GM23338 (cell line): ENCODE measurements at regions not wholly inside any gene's neighbourhood (a gene's known extent, or its start where the extent isn't known, plus 50 kb on each side); places are given as distances from the start of the nearest gene placed in this dataset.

ENCODE experiments used
- ATAC-seq: fragments of 200-7000 bp; cut with Tn5 transposase; 3 replicates; pipeline ENCODE4 v1.9.1; 2020
- DNase-seq: peaks from one replicate; pipeline ENCODE4 v3.0.0-alpha.2; 2015; ENCODE audit warnings: low spot score
- H2AFZ ChIP-seq: fragments of 200-600 bp; sonication (generic); 2 replicates; pipeline ENCODE4 v1.8.0; 2016; ENCODE audit warnings: antibody characterized with exemption, mild to moderate bottlenecking, moderate library complexity
- H3F3A ChIP-seq: fragments of 200-600 bp; sonication (generic); replicated peaks from 2 replicates; pipeline ENCODE4 v1.8.0; 2017; ENCODE audit warnings: antibody characterized with exemption, mixed run types, low read depth
- H3K27ac ChIP-seq: fragments of 200-600 bp; sonication (generic); 2 replicates; pipeline ENCODE4 v1.6.1; 2016; ENCODE audit warnings: low read depth
- H3K27me3 ChIP-seq: fragments of 200-600 bp; sonication (generic); 2 replicates; pipeline ENCODE4 v1.8.0; 2016; ENCODE audit warnings: mild to moderate bottlenecking, mixed run types, moderate library complexity; ENCODE audit not compliant: insufficient read depth
- H3K36me3 ChIP-seq: fragments of 200-600 bp; sonication (generic); 2 replicates; pipeline ENCODE4 v1.8.0; 2016; ENCODE audit warnings: mild to moderate bottlenecking; ENCODE audit not compliant: insufficient read depth
- H3K4me1 ChIP-seq: fragments of 200-600 bp; sonication (generic); 2 replicates; pipeline ENCODE4 v1.8.0; 2016; ENCODE audit warnings: mild to moderate bottlenecking, moderate library complexity; ENCODE audit not compliant: insufficient read depth
- H3K4me2 ChIP-seq: fragments of 200-600 bp; sonication (generic); 2 replicates; pipeline ENCODE4 v1.7.1; 2017; ENCODE audit warnings: mixed run types
- H3K4me3 ChIP-seq: fragments of 200-600 bp; sonication (generic); 2 replicates; pipeline ENCODE4 v1.6.1; 2016; ENCODE audit warnings: mixed run types
- H3K79me2 ChIP-seq: fragments of 200-600 bp; sonication (generic); replicated peaks from 2 replicates; pipeline ENCODE4 v1.8.0; 2017; ENCODE audit warnings: mild to moderate bottlenecking; ENCODE audit not compliant: insufficient read depth
- H3K9me2 ChIP-seq: fragments of 200-600 bp; sonication (generic); 2 replicates; pipeline ENCODE4 v1.8.0; 2017; ENCODE audit not compliant: insufficient read depth
- H4K20me1 ChIP-seq: fragments of 200-600 bp; sonication (generic); replicated peaks from 2 replicates; pipeline ENCODE4 v1.8.0; 2017; ENCODE audit warnings: mild to moderate bottlenecking; ENCODE audit not compliant: insufficient read depth
- H3K27ac Mint-ChIP-seq: 2 replicates; pipeline ENCODE4 v1.8.0; 2020; ENCODE audit warnings: inconsistent platforms, mild to moderate bottlenecking, moderate library complexity, mixed read lengths
- H3K27me3 Mint-ChIP-seq: 3 replicates; pipeline ENCODE4 v1.8.0; 2022; ENCODE audit warnings: low read depth, mild to moderate bottlenecking, moderate library complexity, mixed read lengths, inconsistent platforms; ENCODE audit not compliant: insufficient read depth, poor library complexity
- H3K36me3 Mint-ChIP-seq: 3 replicates; pipeline ENCODE4 v1.8.0; 2021; ENCODE audit warnings: low read depth, mild to moderate bottlenecking, inconsistent platforms, moderate library complexity, mixed read lengths
- H3K4me1 Mint-ChIP-seq: 3 replicates; pipeline ENCODE4 v1.8.0; 2020; ENCODE audit warnings: mild to moderate bottlenecking, inconsistent platforms, mixed read lengths
- H3K4me3 Mint-ChIP-seq: 3 replicates; pipeline ENCODE4 v1.8.0; 2021; ENCODE audit warnings: moderate library complexity, mild to moderate bottlenecking, inconsistent platforms, mixed read lengths
- H3K9me3 Mint-ChIP-seq: 3 replicates; pipeline ENCODE4 v1.8.0; 2020; ENCODE audit warnings: moderate library complexity, mild to moderate bottlenecking, inconsistent platforms, mixed read lengths
- CTCF ChIP-seq, 2 experiments: fragments of 200-600 bp in 1 of 2; sonication (generic) in 1 of 2; conservative IDR thresholded peaks; 2 replicates each; pipeline versions ENCODE4 v1.5.1 to v1.6.1; 2016 to 2017; ENCODE audit warnings: antibody characterized with exemption in 2 of 2, low read depth in 2 of 2, mild to moderate bottlenecking in 2 of 2, moderate library complexity in 1 of 2
- POLR2AphosphoS5 ChIP-seq: IDR thresholded peaks from 2 replicates; pipeline ENCODE4 v1.6.1; 2016; ENCODE audit warnings: antibody characterized with exemption, low read depth
- STAT1 ChIP-seq: IDR thresholded peaks from one replicate; pipeline ENCODE4 v1.6.1; 2016; ENCODE audit warnings: antibody characterized with exemption; ENCODE audit not compliant: unreplicated experiment
- TF ChIP-seq, protein P1 (sequence below): IDR thresholded peaks from 2 replicates; pipeline ENCODE4 v1.6.1; 2016; ENCODE audit warnings: antibody characterized with exemption

GRCh38 chr4:81352446-81352835 is 119.3 kb downstream of the RASGEF1B start:
- no peak for TF ChIP-seq CTCF (conservative IDR thresholded peaks at IDR 0.05; ENCODE audit: low read depth in 2 of 2)
- Histone ChIP-seq H3K36me3 (no peaks in the 10 kb centered on the region), H3K9me2 (no peaks in the 10 kb centered on the region), H3F3A (no peaks in the 10 kb centered on the region), H3K27me3 (no peaks in the 10 kb centered on the region), H2AFZ (no peak overlapping the region; the same call in 1 of the 2 replicates), H3K79me2 (no peaks in the 10 kb centered on the region), H3K4me3 (no peak overlapping the region), H3K27ac (no peak overlapping the region), H3K4me2 (no peak overlapping the region), H3K4me1 (no peaks in the 10 kb centered on the region), H4K20me1 (no peaks in the 10 kb centered on the region)
- peaks cover 5% of the 10 kb centered on the region; the same call in 2 of the 3 replicates for H3K4me1 Mint-ChIP-seq
- H3K27me3 Mint-ChIP-seq, result no peaks in the 10 kb centered on the region
- ATAC-seq (no peak), DNase-seq (no peak)
- no peak overlapping the region for H3K4me3 Mint-ChIP-seq
- H3K27ac Mint-ChIP-seq, result no peak overlapping the region
- no peaks in the 10 kb centered on the region for H3K36me3 Mint-ChIP-seq
- H3K9me3 Mint-ChIP-seq, result no peaks in the 10 kb centered on the region

DNA sequence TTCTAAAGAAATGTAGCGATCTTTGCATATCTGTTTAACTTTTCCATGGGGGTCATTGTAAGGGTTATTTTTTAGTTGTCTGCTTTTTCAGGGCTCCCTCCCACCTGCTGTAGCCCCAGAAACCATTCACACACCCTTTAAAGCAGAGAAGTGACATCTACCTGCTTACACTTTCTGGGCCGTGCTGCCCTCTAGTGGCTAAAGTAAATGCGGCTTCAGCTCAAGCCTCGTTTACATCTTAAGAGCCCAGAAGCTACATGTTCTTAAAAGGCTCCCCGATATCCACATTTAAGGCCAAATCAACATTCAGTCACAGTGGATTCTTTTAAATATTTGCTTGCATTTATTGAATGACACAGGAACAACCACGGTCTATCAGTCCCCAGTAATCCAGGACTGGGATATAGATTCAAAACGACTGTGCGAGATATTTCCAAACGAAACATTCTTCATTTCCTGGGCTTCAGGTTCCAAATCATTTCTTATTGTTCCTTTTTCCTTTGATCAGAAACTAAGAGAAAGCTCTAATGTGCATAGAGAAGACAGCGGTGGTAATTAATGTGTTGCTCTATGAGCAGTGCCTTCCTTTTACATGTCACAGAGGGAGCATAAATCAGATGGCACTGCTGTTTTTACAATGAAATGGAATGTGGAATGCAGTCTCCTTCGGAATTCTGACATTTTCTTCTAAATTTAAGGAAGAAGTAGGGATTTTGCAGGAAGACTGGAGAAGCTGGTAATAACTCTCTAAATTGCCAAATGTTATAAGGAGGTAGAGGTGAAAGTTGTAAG is 119.9 kb downstream of the RASGEF1B start:
- Mint-ChIP-seq H3K36me3 (no peaks in the 10 kb centered on the region), H3K4me3 (no peak overlapping the region), H3K27me3 (no peaks in the 10 kb centered on the region), H3K9me3 (no peaks in the 10 kb centered on the region), H3K4me1 (peaks cover 5% of the 10 kb centered on the region; the same call in 2 of the 3 replicates), H3K27ac (no peak overlapping the region)
- Histone ChIP-seq H3K4me3 (no peak overlapping the region), H4K20me1 (no peaks in the 10 kb centered on the region), H3K27ac (no peak overlapping the region), H3K4me1 (no peaks in the 10 kb centered on the region), H3K36me3 (no peaks in the 10 kb centered on the region), H3F3A (no peaks in the 10 kb centered on the region), H3K4me2 (no peak overlapping the region), H3K79me2 (no peaks in the 10 kb centered on the region), H3K27me3 (no peaks in the 10 kb centered on the region), H3K9me2 (no peaks in the 10 kb centered on the region), H2AFZ (no peak overlapping the region; the same call in 1 of the 2 replicates)
- ATAC-seq (peak; percentile 98), DNase-seq (peak; percentile 94)
- TF ChIP-seq CTCF (conservative IDR thresholded peaks at IDR 0.05; ENCODE audit: low read depth in 2 of 2) (peak; percentile 95 to 99), STAT1 (no peak), POLR2AphosphoS5 (no peak)
- TF ChIP-seq, protein P1, sequence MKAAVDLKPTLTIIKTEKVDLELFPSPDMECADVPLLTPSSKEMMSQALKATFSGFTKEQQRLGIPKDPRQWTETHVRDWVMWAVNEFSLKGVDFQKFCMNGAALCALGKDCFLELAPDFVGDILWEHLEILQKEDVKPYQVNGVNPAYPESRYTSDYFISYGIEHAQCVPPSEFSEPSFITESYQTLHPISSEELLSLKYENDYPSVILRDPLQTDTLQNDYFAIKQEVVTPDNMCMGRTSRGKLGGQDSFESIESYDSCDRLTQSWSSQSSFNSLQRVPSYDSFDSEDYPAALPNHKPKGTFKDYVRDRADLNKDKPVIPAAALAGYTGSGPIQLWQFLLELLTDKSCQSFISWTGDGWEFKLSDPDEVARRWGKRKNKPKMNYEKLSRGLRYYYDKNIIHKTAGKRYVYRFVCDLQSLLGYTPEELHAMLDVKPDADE, result no peak
